Astrocyte (in vitro differentiated cells and primary cell): ENCODE measurements at regions not wholly inside any gene's neighbourhood (a gene's known extent, or its start where the extent isn't known, plus 50 kb on each side); places are given as distances from the start of the nearest gene placed in this dataset.

Experiments used
- DNase-seq: peaks from one replicate; pipeline ENCODE4 v3.0.0-alpha.2; 2010; ENCODE audit warnings: low read depth
- FAIRE-seq: peaks from 2 replicates; lab custom pipeline; 2011; peaks lifted over from hg19 to GRCh38; lab: Jason Lieb, UNC
- H2AFZ ChIP-seq: 2 replicates; pipeline ENCODE4 v1.6.0; 2012; ENCODE audit warnings: low read depth, low read length, inconsistent platforms
- H3K27ac ChIP-seq: 2 replicates; pipeline ENCODE4 v1.5.1; 2011; ENCODE audit warnings: low read depth, low read length, inconsistent platforms
- H3K27me3 ChIP-seq: 2 replicates; pipeline ENCODE4 v1.6.0; 2011; ENCODE audit warnings: low read length, inconsistent platforms; ENCODE audit not compliant: insufficient read depth
- H3K36me3 ChIP-seq: 2 replicates; pipeline ENCODE4 v1.5.1; 2011; ENCODE audit warnings: low read length, inconsistent platforms; ENCODE audit not compliant: insufficient read depth
- H3K4me1 ChIP-seq: 2 replicates; pipeline ENCODE4 v1.5.1; 2011; ENCODE audit warnings: low read length, inconsistent platforms; ENCODE audit not compliant: insufficient read depth
- H3K4me2 ChIP-seq: 2 replicates; pipeline ENCODE4 v1.6.0; 2012; ENCODE audit warnings: low read length, inconsistent platforms
- H3K4me3 ChIP-seq: 2 replicates; pipeline ENCODE4 v1.5.1; 2011; ENCODE audit warnings: low read depth, mild to moderate bottlenecking, low read length, inconsistent platforms; ENCODE audit not compliant: insufficient read depth
- H3K79me2 ChIP-seq: 2 replicates; pipeline ENCODE4 v1.6.0; 2012; ENCODE audit warnings: mild to moderate bottlenecking, low read length, inconsistent platforms; ENCODE audit not compliant: insufficient read depth
- H3K9ac ChIP-seq: 2 replicates; pipeline ENCODE4 v1.6.0; 2012; ENCODE audit warnings: mild to moderate bottlenecking, low read length, inconsistent platforms
- H3K9me3 ChIP-seq: 2 replicates; pipeline ENCODE4 v1.5.1; 2012; ENCODE audit warnings: low read depth, mild to moderate bottlenecking, low read length, inconsistent platforms; ENCODE audit not compliant: insufficient read depth
- H4K20me1 ChIP-seq: 2 replicates; pipeline ENCODE4 v1.6.0; 2012; ENCODE audit warnings: low read length, inconsistent platforms; ENCODE audit not compliant: insufficient read depth
- H3K27ac Mint-ChIP-seq: one replicate; pipeline ENCODE4 v1.8.0; 2021; ENCODE audit warnings: mild to moderate bottlenecking, mixed read lengths; ENCODE audit not compliant: unreplicated experiment
- H3K27me3 Mint-ChIP-seq: one replicate; pipeline ENCODE4 v1.8.0; 2021; ENCODE audit warnings: low read depth, mixed read lengths; ENCODE audit not compliant: unreplicated experiment
- H3K36me3 Mint-ChIP-seq: one replicate; pipeline ENCODE4 v1.8.0; 2021; ENCODE audit warnings: low read depth, mixed read lengths; ENCODE audit not compliant: unreplicated experiment
- H3K4me1 Mint-ChIP-seq: one replicate; pipeline ENCODE4 v1.8.0; 2021; ENCODE audit warnings: low read depth, mixed read lengths; ENCODE audit not compliant: unreplicated experiment
- H3K4me3 Mint-ChIP-seq: one replicate; pipeline ENCODE4 v1.8.0; 2021; ENCODE audit warnings: mild to moderate bottlenecking, moderate library complexity, mixed read lengths; ENCODE audit not compliant: unreplicated experiment
- H3K9me3 Mint-ChIP-seq: one replicate; pipeline ENCODE4 v1.8.0; 2021; ENCODE audit warnings: mild to moderate bottlenecking, mixed read lengths; ENCODE audit not compliant: unreplicated experiment
- CTCF ChIP-seq: IDR thresholded peaks from 2 replicates; pipeline ENCODE4 v1.5.1; 2011; ENCODE audit warnings: low read depth, mild to moderate bottlenecking, inconsistent platforms, low read length, moderate library complexity; ENCODE audit not compliant: insufficient read depth
- EZH2 ChIP-seq: IDR thresholded peaks from 2 replicates; pipeline ENCODE4 v1.6.1; 2012; ENCODE audit warnings: mild to moderate bottlenecking, low read length, inconsistent platforms; ENCODE audit not compliant: insufficient read depth

- Histone ChIP-seq H3K9ac (no peak overlapping the region), H3K79me2 (no peaks in the 10 kb centered on the region), H4K20me1 (no peaks in the 10 kb centered on the region), H3K27me3 (no peaks in the 10 kb centered on the region), H3K9me3 (no peaks in the 10 kb centered on the region), H3K4me1 (peaks cover 7% of the 10 kb centered on the region), H3K4me3 (no peak overlapping the region), H2AFZ (no peak overlapping the region), H3K27ac (no peak overlapping the region), H3K36me3 (no peaks in the 10 kb centered on the region), H3K4me2 (no peak overlapping the region)
- no peak overlapping the region for H3K27ac Mint-ChIP-seq
- H3K36me3 Mint-ChIP-seq, result no peaks in the 10 kb centered on the region
- FAIRE-seq (no peak), DNase-seq (no peak)
- H3K4me1 Mint-ChIP-seq, result peaks cover 14% of the 10 kb centered on the region
- no peaks in the 10 kb centered on the region for H3K9me3 Mint-ChIP-seq
- no peak for TF ChIP-seq CTCF
- TF ChIP-seq EZH2, result no peak
- peaks cover 2% of the 10 kb centered on the region for H3K27me3 Mint-ChIP-seq
- H3K4me3 Mint-ChIP-seq, result no peak overlapping the region
Measured at GRCh38 chr3:124617177-124617576, 113.1 kb upstream of the UMPS start.

DNA sequence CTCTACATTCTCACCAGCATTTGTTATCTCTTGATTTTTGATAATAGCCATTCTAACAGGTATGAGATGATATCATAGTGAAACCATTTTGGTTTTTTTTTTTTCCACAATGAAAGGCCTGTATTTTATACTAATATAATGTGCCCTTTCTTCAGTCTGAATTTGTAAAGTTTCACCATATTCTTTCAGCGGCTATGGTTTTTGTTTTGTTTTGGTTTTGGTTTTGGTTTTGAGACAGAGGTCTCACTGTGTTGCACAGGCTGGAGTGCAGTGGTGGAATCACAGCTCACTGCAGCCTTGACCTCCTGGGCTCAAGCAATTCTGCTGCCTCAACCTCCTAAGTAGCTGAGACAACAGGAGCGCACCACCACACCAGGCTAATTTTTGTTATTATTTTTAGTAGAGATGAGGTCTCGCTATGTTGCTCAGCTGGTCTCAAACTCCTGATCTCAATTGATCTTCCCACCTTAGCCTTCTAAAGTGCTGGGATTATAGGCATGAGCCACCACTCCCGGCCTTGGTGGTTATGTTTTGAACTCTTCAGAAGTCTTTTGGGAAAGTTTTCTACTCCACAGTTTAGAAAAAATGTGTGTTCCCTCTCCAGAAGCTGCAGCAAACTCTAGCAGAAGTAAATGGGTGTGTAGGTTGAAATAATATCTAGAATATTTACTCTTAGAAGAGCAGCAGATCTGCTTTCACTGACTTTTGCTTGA lies 110.2 kb upstream of the UMPS start:
- Mint-ChIP-seq H3K36me3 (no peaks in the 10 kb centered on the region), H3K27ac (no peak overlapping the region), H3K4me1 (peaks cover 14% of the 10 kb centered on the region), H3K27me3 (peaks cover 2% of the 10 kb centered on the region), H3K9me3 (no peaks in the 10 kb centered on the region), H3K4me3 (no peak overlapping the region)
- peaks cover 7% of the 10 kb centered on the region for H3K4me1 ChIP-seq
- no peaks in the 10 kb centered on the region for H3K79me2 ChIP-seq
- no peak overlapping the region for H3K4me3 ChIP-seq
- H4K20me1 ChIP-seq, result no peaks in the 10 kb centered on the region
- no peaks in the 10 kb centered on the region for H3K9me3 ChIP-seq
- no peak overlapping the region for H3K4me2 ChIP-seq
- no peak overlapping the region for H2AFZ ChIP-seq
- H3K27me3 ChIP-seq, result peaks cover 3% of the 10 kb centered on the region
- TF ChIP-seq CTCF (no peak), EZH2 (no peak)
- no peak for DNase-seq
- no peak for FAIRE-seq
- no peak overlapping the region for H3K27ac ChIP-seq
- H3K36me3 ChIP-seq, result no peaks in the 10 kb centered on the region
- H3K9ac ChIP-seq, result no peak overlapping the region

- Mint-ChIP-seq H3K4me3 (no peak overlapping the region), H3K27ac (no peak overlapping the region), H3K4me1 (peaks cover 14% of the 10 kb centered on the region), H3K9me3 (no peaks in the 10 kb centered on the region), H3K36me3 (no peaks in the 10 kb centered on the region), H3K27me3 (peaks cover 2% of the 10 kb centered on the region)
- FAIRE-seq (no peak), DNase-seq (peak; percentile 14)
- Histone ChIP-seq H3K4me1 (peaks cover 7% of the 10 kb centered on the region), H3K36me3 (no peaks in the 10 kb centered on the region), H3K9ac (no peak overlapping the region), H3K27me3 (peaks cover 3% of the 10 kb centered on the region), H3K79me2 (no peaks in the 10 kb centered on the region), H3K27ac (no peak overlapping the region), H2AFZ (no peak overlapping the region), H4K20me1 (no peaks in the 10 kb centered on the region), H3K4me2 (no peak overlapping the region), H3K9me3 (no peaks in the 10 kb centered on the region), H3K4me3 (no peak overlapping the region)
- TF ChIP-seq EZH2 (no peak), CTCF (no peak)
Measured at GRCh38 chr3:124620600-124621063, 109.6 kb upstream of the UMPS start.
